ENCODE measurements at regions not wholly inside any gene's neighbourhood (a gene's known extent, or its start where the extent isn't known, plus 50 kb on each side); places are given as distances from the start of the nearest gene placed in this dataset.

- DNase-seq (ENCODE audit: low read depth), result no peak
Measured at GRCh38 chr2:128450211-128451024, 131.8 kb upstream of the HS6ST1 start.

DNA sequence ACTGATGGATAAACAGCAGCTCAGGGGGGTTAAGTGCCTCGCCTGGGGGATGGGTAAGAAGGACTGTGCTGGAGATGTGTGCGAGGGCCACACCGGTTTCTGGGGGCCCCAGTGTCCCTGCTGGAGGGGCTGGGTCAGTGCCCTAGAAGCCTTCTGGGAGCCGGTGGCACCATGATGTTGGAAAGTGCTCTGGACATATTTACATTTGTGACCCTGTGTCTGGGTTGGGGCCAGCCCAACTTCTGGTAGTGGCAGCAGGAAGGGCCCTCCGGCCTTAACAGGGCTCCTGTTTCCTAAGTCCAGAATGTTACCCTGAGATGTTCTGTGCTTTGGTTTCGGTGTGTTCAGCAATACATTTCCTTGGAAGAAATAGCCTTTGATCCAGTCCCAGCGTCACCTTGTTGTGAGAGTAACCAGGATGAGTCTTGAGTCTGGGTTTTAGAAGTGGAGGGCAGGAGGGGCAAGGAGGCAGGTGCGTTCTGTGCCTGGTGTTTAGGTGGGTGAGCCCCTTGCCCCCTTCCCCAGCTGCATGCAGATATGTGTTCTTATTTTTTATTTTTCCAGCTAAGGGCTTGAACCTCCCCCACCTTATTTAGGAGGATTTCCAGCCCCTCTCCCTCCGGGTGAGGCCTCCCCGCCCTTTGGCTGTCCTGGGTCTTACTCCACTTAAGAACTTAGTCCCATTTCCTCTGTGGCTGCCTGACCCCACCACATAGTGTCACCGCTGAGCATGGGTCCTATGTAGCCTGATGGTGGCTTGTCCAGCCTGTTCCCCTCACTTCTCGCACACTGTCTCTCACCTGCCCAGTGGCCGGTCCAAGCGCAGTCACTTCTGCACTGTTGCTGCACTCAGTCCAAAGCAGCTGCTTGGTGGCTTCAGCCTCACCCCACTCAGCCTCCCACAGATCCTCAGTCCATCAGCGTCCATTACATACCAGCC lies 132.7 kb upstream of the HS6ST1 start:
- DNase-seq (ENCODE audit: low read depth), result no peak

DNA sequence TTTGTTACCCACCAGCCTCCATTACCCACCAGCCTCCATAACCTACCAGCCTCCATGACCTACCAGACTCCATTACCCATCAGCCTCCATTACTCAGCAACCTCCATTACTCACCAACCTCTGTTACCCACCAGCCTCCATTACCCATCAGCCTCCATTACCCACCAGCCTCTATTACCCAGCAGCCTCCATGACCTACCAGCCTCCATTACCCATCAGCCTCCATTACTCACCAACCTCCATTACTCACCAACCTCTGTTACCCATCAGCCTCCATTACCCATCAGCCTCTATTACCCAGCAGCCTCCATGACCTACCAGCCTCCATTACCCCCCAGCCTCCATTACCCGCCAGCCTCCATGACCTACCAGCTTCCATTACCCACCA lies 133.3 kb upstream of the HS6ST1 start:
- no peak for DNase-seq (ENCODE audit: low read depth)

DNA sequence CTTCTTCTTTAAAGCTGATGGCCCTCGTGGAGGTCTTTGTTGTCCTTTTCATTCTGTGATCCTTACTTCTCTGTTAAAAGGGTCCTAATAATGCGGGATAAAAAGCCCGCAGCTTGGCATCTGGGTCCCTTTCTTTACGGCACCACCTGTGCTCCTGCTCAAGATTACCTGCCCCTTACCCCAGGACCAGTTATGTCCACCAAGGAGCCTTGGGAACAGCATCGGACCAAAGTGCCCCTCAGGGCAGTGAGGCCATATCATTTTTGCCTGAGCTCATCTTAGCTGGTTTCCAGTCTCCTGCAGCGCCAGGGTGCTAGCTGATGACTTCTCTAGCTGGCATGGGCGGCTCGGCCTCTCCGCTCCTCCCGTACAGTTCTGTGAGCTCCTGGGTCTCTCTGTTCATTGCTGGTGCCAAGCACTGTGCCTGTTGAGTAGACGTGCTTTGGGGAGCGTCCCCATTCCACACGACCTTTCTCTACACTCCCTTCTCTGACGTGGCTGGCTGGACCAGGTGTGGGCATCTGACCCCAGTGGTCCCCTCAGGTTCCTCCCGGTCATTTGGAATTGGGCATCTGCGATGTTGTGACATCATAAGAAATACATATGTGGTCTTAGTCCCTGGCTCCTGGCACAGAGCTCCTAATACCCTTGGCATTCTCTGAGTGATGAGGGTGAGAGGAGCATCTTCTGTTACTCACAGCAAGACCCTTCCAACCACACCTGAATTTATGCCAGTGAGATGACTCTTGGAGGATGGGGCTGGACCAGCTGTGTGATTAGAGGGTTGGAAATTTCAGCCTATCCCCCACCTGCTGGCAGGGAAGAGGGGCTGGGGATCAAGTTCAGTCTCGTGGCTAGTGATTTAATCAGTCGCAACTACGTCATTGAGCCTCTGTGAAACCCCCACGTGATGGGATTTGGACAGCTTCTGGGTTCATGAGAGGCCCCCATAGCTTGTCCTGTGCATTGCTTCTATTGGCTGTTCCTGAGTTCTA lies 134.2 kb upstream of the HS6ST1 start:
- no peak for DNase-seq (ENCODE audit: low read depth)

GRCh38 chr2:128454980-128455720 lies 136.5 kb upstream of the HS6ST1 start:
- no peak for DNase-seq (ENCODE audit: low read depth)

DNA sequence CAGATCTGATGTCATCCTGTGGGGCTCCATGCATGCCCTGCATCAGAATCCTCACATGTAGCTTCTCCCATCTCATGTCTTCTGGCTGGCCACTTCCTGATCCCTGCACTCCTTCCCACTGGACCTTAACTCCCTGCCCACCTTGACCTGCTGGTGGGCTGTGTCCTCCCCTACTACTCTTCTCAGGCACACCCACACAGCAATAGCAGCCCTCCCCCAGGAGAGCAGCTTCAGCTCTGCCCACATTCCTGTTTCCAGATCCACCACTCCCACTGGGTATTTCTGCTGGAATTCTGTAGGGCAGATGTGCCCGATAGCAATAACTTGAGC lies 137.0 kb upstream of the HS6ST1 start:
- DNase-seq (ENCODE audit: low read depth), result no peak

GRCh38 chr2:128456281-128456680 lies 137.6 kb upstream of the HS6ST1 start:
- no peak for DNase-seq (ENCODE audit: low read depth)

GRCh38 chr2:128457006-128457604 lies 138.4 kb upstream of the HS6ST1 start:
- no peak for DNase-seq (ENCODE audit: low read depth)

DNA sequence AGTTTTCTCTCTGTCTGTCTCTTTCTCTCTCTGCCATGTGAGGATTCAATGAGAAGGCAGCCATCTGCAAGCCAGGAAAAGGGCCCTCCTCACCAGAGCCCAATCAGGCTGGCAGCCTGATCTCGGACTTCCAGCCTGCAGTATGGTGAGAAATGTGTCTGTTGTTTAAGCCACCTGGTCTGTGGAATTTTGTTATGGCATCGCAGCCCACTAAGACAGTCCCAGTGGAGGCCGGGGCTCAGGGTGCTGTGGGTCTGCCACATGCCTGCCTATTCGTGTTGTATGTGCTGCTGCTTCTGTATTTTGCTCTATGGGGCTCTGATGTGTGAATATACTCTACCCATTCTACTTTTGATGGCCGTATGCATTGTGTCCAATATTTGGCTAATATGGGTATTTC lies 139.0 kb upstream of the HS6ST1 start:
- no peak for DNase-seq (ENCODE audit: low read depth)

DNA sequence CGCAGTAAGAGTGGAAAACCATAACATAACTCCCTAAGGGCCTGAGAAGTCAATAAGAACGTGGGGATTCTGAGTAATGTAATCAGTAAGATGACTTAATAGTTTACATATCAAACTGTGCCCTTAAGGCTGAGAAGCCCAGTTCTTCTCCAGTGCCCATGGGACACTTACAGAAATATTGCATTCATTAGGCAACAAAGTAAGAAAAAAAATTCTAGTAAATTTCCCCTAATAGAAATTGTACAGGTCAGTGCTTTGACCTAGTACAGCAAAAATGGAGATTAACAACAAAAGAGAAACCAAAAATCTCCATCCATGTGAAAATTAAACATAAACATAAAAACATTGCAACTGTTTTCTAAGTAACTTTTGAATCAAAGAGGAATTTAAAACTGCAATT lies 139.8 kb upstream of the HS6ST1 start:
- DNase-seq (ENCODE audit: low read depth), result no peak

DNA sequence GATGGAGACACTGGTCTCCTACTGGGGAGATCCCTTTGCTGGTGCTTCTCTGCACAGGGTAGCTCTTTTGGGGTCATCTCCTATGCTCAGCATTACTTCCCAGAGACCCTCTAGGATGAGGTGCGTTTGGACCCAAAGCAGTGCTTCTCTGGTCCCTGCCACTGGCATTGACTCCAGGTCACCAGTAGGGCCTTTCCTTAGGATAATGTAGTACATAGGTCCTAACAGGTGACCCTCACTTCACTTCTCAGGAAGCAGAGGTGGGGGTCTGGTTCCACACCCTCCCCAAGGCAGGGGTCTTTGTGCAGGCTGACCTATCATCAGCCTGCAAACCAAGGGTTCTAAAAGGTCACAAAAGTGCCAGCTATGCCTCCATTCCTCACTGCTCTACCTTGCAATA lies 145.8 kb upstream of the HS6ST1 start:
- no peak for DNase-seq (ENCODE audit: low read depth)

DNA sequence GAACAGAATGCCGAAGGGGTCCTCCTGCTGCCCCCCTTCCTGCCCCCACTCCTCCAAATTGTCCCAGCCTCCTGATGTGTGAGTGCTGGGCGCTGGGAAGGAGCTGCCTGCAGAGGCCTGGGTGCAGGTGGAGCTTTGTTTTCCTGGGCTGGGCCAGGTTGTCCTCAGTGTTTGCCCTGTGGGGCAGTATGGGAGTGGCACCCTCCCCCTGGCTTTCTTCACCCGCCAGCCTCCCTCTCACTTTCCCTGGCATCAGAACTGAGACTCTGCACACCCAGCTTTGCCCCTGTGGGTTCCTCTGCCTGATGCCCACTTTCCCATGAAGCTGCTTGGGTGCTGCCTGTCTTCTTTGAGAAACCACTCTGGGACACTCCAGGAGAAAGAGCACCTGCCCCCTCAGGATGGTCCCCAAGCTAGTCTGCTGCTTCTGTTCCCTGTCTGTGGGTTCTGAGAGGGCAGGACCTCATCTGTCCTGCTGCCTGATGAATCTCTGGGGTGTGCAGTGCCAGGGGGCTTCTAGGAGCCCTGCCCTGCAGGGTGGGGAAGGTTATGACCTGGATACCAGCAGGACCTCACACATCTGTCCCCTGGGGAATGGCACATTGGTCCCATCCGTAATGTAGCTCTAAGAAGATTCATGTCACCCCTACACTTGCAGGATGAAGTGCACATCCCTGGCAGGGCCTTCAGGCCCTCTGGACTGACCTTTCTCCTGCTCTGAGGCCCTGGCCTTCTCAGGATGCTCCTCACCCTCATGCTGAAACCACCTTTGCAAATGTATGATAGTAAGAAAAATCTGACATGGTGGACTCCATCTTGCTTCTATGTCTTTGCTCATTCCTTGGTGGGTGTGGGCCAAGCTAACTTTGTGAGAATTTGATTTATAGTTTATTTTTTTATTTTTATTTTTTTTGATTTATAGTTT lies 146.8 kb upstream of the HS6ST1 start:
- no peak for DNase-seq (ENCODE audit: low read depth)

DNA sequence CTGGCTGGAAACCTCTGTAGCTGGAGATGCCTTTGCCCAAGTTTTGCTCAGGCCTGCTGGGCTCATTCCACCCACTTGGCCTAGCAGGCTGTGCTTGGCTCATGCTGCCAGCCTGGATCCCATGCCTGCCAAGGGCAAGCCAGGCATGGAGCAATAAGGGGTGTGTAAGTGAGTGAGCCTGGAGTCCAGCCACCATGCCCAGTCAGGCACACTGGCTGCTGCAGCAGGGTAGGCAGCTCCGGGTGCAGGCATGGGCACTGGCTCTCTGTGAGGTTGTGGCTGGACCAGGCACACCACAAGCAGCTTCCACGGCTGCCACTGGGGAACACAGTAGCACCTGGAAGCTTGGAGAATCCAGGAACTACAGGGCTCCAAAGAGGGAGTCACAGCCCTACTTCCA lies 147.7 kb upstream of the HS6ST1 start:
- DNase-seq (ENCODE audit: low read depth), result no peak

- no peak for DNase-seq (ENCODE audit: low read depth)
Measured at GRCh38 chr2:128466776-128467175, 148.1 kb upstream of the HS6ST1 start.

DNA sequence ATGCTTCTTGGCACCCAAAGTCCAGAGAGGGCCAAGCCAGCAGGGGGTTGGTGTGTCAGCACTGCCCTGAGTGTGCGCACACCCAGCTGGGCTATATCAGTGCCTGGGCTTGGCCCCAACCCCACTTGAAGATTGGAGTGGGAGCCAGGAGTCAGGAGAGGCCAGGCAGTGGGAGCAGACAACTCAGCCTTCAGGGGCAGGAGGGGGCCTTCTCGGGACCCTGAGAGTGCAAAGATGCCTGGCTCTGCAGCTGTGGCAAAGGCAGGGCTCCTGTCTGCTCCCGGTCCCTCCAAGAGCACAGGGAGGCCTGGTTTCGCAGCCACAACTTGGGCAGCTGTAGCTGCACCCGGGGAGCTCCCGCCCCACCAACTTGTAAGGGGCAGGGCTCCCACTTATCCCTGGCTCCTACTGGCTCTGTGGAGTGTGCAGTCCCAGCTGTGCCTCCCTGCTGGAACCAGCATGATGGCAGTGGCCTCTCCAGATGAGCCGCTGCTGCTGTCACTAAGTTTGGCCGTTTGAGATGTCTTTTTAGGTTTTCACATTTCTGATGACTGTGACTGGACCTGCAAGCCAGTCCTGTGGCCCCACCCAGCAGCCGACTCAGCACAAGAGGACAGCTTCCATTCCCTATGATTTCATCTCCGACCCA lies 148.8 kb upstream of the HS6ST1 start:
- DNase-seq (ENCODE audit: low read depth), result no peak

- DNase-seq (ENCODE audit: low read depth), result no peak
Measured at GRCh38 chr2:128468186-128468920, 149.7 kb upstream of the HS6ST1 start.

DNA sequence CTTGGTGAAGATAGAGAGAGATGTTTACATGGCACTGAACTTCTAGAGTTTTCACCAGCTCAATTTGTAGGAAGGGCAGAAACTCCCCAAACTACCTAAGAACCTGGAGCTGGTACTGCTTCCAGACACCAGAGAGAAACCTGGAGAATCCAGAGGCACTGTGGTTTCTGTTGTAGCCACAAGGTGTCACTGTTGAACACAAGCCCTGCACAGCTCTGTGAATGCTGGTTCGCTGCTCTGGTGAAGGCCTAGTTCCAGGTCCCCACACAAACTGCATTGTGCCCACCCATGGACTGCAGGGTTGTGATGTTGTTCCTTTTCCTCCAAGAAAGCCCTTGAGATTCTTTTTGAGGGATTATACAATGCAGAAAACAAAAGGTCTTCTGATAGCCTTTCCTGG lies 150.5 kb upstream of the HS6ST1 start:
- DNase-seq (ENCODE audit: low read depth), result no peak

DNA sequence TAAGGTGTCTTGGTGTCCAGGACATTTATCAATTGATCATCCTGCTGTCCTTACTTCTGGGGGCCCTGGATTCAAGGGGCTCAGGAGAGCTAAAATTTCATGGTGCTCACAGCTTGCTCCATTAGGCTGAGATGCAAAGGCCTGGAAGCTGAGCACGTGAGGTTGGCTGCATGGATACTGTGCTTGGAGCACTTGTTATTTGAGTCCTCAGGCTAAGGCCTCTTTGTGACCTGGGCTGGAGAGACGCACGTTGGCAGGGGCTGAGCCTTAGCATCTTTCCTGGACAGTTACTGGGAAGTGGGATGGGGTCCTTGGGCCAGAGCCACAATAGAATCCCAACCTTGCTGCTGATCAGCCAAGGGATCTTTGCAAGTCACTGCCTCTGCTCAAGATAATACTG lies 151.2 kb upstream of the HS6ST1 start:
- no peak for DNase-seq (ENCODE audit: low read depth)

DNA sequence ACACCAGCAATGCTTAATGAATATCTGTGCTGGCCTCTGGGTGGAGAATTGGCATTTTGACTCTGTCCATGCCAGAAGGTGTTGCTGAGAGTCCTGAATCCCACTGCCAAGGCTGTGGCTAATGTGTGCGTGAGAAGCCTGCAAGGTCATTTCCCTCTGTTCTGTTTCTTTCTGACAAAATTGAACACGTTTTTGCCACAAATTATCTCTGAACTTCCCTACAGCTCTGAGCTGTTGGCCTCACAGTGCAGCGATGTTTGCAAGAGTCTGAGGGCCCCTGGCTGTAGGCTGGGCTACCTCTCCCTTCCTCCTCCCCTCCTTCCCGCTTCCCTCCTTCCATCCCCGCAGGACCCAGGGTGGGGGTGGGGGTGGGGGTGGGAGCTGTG lies 154.1 kb upstream of the HS6ST1 start:
- no peak for DNase-seq (ENCODE audit: low read depth)

All from non-pigmented ciliary epithelial cell (primary cell).